IMR-90 (cell line): ENCODE measurements at regions not wholly inside any gene's neighbourhood (a gene's known extent, or its start where the extent isn't known, plus 50 kb on each side); places are given as distances from the start of the nearest gene placed in this dataset.

Source experiments
- ATAC-seq: fragments of 200-7000 bp; cut with Tn5 transposase; 2 replicates; pipeline ENCODE4 v1.9.1; 2020; ENCODE audit warnings: low read depth, mild to moderate bottlenecking, moderate library complexity
- BruUV-seq: library from RNA; stranded (reverse); fragments of 400-500 nt; replicated peaks from 2 replicates; lab custom pipeline; 2021; lab: Mats Ljungman, UMichigan
- CTCF ChIA-PET: fragments of 300-600 bp; formaldehyde crosslinking; extraction: SDS; loops from one replicate; lab custom pipeline; 2021; ENCODE audit warnings: antibody characterized with exemption; lab: Yijun Ruan, JAX
- POLR2A ChIA-PET: fragments of 300-600 bp; sonication (Branson Sonifier 250); formaldehyde crosslinking; loops from one replicate; lab custom pipeline; 2022; ENCODE audit warnings: antibody characterized with exemption; ENCODE audit not compliant: unreplicated experiment; lab: Charles Lee
- DNase-seq: peaks from one replicate; pipeline ENCODE4 v3.0.0; 2013
- H2AFZ ChIP-seq: replicated peaks from 2 replicates; pipeline ENCODE3; 2013; ENCODE audit warnings: low read length, mild to moderate bottlenecking; ENCODE audit not compliant: poor library complexity
- H2AK5ac ChIP-seq: 2 replicates; pipeline ENCODE4 v1.6.1; 2013; ENCODE audit warnings: low read depth, low read length, inconsistent platforms
- H2AK9ac ChIP-seq: replicated peaks from 2 replicates; pipeline ENCODE3; 2013; ENCODE audit warnings: mild to moderate bottlenecking, low read depth, low read length, moderate library complexity; ENCODE audit not compliant: poor library complexity
- H2BK120ac ChIP-seq: 2 replicates; pipeline ENCODE4 v1.6.1; 2013; ENCODE audit warnings: low read depth, low read length, inconsistent platforms
- H2BK15ac ChIP-seq: 3 replicates; pipeline ENCODE4 v1.6.1; 2013; ENCODE audit warnings: low read depth, low read length, inconsistent platforms
- H2BK20ac ChIP-seq: 2 replicates; pipeline ENCODE4 v1.6.1; 2013; ENCODE audit warnings: low read depth, mild to moderate bottlenecking, inconsistent platforms, low read length, moderate library complexity
- H2BK5ac ChIP-seq: 2 replicates; pipeline ENCODE4 v1.6.1; 2013; ENCODE audit warnings: mild to moderate bottlenecking, low read depth, low read length, inconsistent platforms; ENCODE audit not compliant: poor library complexity, severe bottlenecking
- H3K14ac ChIP-seq: replicated peaks from 2 replicates; pipeline ENCODE4 v1.6.1; 2013; ENCODE audit warnings: low read depth, low read length, inconsistent platforms
- H3K18ac ChIP-seq: 2 replicates; pipeline ENCODE4 v1.6.1; 2013; ENCODE audit warnings: low read depth, low read length, control low read depth
- H3K23ac ChIP-seq: 2 replicates; pipeline ENCODE4 v1.6.1; 2013; ENCODE audit warnings: low read depth, low read length, inconsistent platforms
- H3K27ac ChIP-seq: 2 replicates; pipeline ENCODE4 v1.5.1; 2013; ENCODE audit warnings: mild to moderate bottlenecking, control low read depth, low read length; ENCODE audit not compliant: insufficient read depth
- H3K27me3 ChIP-seq: 2 replicates; pipeline ENCODE4 v1.6.1; 2013; ENCODE audit warnings: low read length; ENCODE audit not compliant: control insufficient read depth, insufficient read depth
- H3K36me3 ChIP-seq: 2 replicates; pipeline ENCODE4 v1.6.1; 2013; ENCODE audit warnings: low read length, mixed read lengths; ENCODE audit not compliant: control insufficient read depth, insufficient read depth
- H3K4ac ChIP-seq: 2 replicates; pipeline ENCODE4 v1.6.1; 2013; ENCODE audit warnings: low read depth, low read length, inconsistent platforms
- H3K4me1 ChIP-seq: 2 replicates; pipeline ENCODE4 v1.6.1; 2013; ENCODE audit warnings: low read length, mixed read lengths; ENCODE audit not compliant: control insufficient read depth, insufficient read depth
- H3K4me2 ChIP-seq: 2 replicates; pipeline ENCODE4 v1.6.1; 2013; ENCODE audit warnings: low read depth, mild to moderate bottlenecking, control low read depth, low read length, moderate library complexity
- H3K4me3 ChIP-seq: 2 replicates; pipeline ENCODE4 v1.5.1; 2013; ENCODE audit warnings: low read depth, mild to moderate bottlenecking, control low read depth, low read length, moderate library complexity; ENCODE audit not compliant: insufficient read depth
- H3K56ac ChIP-seq: 2 replicates; pipeline ENCODE4 v1.6.1; 2013; ENCODE audit warnings: low read length, inconsistent platforms; ENCODE audit not compliant: insufficient read depth; ENCODE audit errors: extremely low read depth
- H3K79me1 ChIP-seq, 2 experiments: 2 replicates each; pipeline ENCODE4 v1.6.1; 2013; ENCODE audit warnings: low read length in 2 of 2, inconsistent platforms in 1 of 2, low read depth in 1 of 2
- H3K9ac ChIP-seq: 2 replicates; pipeline ENCODE4 v1.6.1; 2013; ENCODE audit warnings: low read depth, low read length, control low read depth
- H3K9me1 ChIP-seq: 2 replicates; pipeline ENCODE4 v1.6.1; 2013; ENCODE audit warnings: low read length, inconsistent platforms; ENCODE audit not compliant: insufficient read depth
- H3K9me3 ChIP-seq: 2 replicates; pipeline ENCODE4 v1.6.1; 2013; ENCODE audit warnings: low read length; ENCODE audit not compliant: control insufficient read depth, insufficient read depth
- H4K20me1 ChIP-seq: 2 replicates; pipeline ENCODE4 v1.6.1; 2013; ENCODE audit warnings: low read length, inconsistent platforms; ENCODE audit not compliant: insufficient read depth
- H4K5ac ChIP-seq: 2 replicates; pipeline ENCODE4 v1.6.1; 2013; ENCODE audit warnings: mild to moderate bottlenecking, low read depth, low read length, control low read depth
- H4K8ac ChIP-seq, 2 experiments: 2 replicates each; pipeline ENCODE4 v1.6.1; 2013; ENCODE audit warnings: low read depth in 2 of 2, low read length in 2 of 2, control low read depth in 1 of 2, inconsistent platforms in 1 of 2
- H4K91ac ChIP-seq: 2 replicates; pipeline ENCODE4 v1.6.1; 2013; ENCODE audit warnings: low read depth, low read length, inconsistent platforms; ENCODE audit not compliant: insufficient read depth
- MAFK ChIP-seq: IDR thresholded peaks from 2 replicates; pipeline ENCODE4 v1.6.1; 2012; ENCODE audit warnings: low read depth, low read length, improper control_type of control experiment
- MXI1 ChIP-seq: IDR thresholded peaks from 2 replicates; pipeline ENCODE4 v1.6.1; 2012; ENCODE audit warnings: low read depth, mild to moderate bottlenecking, low read length, moderate library complexity, borderline replicate concordance
- WGBS, 2 experiments: methylation state at CpG; one replicate each; pipeline versions ENCODE4 v1.1.5 to v1.1.7; 2013; ENCODE audit warnings: missing lambda C conversion rate in 2 of 2; ENCODE audit not compliant: insufficient read length in 1 of 2; ENCODE audit errors: extremely low coverage in 2 of 2; 5-methylcytosine and 5-hydroxymethylcytosine counted together
- dilution Hi-C: fragments of 300-500 bp; cut with HindIII; formaldehyde crosslinking; loops from one replicate; pipeline ENCODE4 v1.14.3; 2018; ENCODE audit warnings: low sequenced_read_pairs; ENCODE audit not compliant: unreplicated experiment
- in situ Hi-C: fragments of 300-500 bp; cut with MboI; formaldehyde crosslinking; loops from 3 replicates; pipeline ENCODE4 v1.14.3; 2019; ENCODE audit warnings: low sequenced_read_pairs, inconsistent platforms, mixed read lengths
- intact Hi-C: fragments of 100-400 bp; cut with micrococcal nuclease; formaldehyde crosslinking; loops from 2 replicates; pipeline ENCODE4 v1.10.0; 2022

GRCh38 chr11:88039476-88040147 lies 135.6 kb downstream of the RAB38 start:
- BruUV-seq = no TSS peak
- in situ Hi-C loops (no loop called here), intact Hi-C loops (no loop called here), dilution Hi-C loops (no loop called here)
- CTCF ChIA-PET = no interaction called here
- Histone ChIP-seq H3K9ac (no peak overlapping the region), H4K20me1 (no peaks in the 10 kb centered on the region), H3K36me3 (no peaks in the 10 kb centered on the region), H2BK120ac (no peak overlapping the region), H3K27ac (no peak overlapping the region), H3K9me1 (no peaks in the 10 kb centered on the region), H2BK15ac (no peak overlapping the region), H4K5ac (no peak overlapping the region), H4K91ac (no peak overlapping the region), H3K23ac (no peak overlapping the region), H3K9me3 (no peaks in the 10 kb centered on the region), H3K4me3 (no peak overlapping the region), H3K14ac (no peak overlapping the region), H3K4ac (no peak overlapping the region), H3K56ac (no peak overlapping the region), H2BK20ac (no peak overlapping the region), H3K27me3 (0 out of 2 replicates have a peak, but pooled peaks cover 2% of the 10 kb centered on the region), H2AK5ac (no peak overlapping the region), H2AFZ (no peak overlapping the region), H3K4me2 (no peak overlapping the region), H3K18ac (no peak overlapping the region), H2AK9ac (no peak overlapping the region), H2BK5ac (no peak overlapping the region), H3K4me1 (no peaks in the 10 kb centered on the region), H3K79me1 (no peaks in the 10 kb centered on the region), H4K8ac (no peak overlapping the region)
- no peak for TF ChIP-seq MXI1
- no peak for TF ChIP-seq MAFK
- POLR2A ChIA-PET = no interaction called here
- no peak for DNase-seq
- WGBS, 2 experiments = 17% methylated on average over 1 of the region's 2 CpGs; no CpG with 5 or more reads in 1 of the 2 experiments
- no peak for ATAC-seq
